Sigmoid colon (tissue), 6 donors: ENCODE measurements at regions not wholly inside any gene's neighbourhood (a gene's known extent, or its start where the extent isn't known, plus 50 kb on each side); places are given as distances from the start of the nearest gene placed in this dataset.

Source experiments
- DNase-seq: peaks from one replicate; pipeline ENCODE4 v3.0.0-alpha.2; 2019
- H3K27ac ChIP-seq, 4 donors: fragments of 200-600 bp; sonication (generic); one replicate each; pipeline ENCODE4 v1.5.1; 2016 to 2019; ENCODE audit warnings: mild to moderate bottlenecking in 1 of 4
- H3K27me3 ChIP-seq, 3 donors: fragments of 200-600 bp; sonication (generic); one replicate each; pipeline ENCODE4 v1.5.1; 2019; ENCODE audit warnings: mild to moderate bottlenecking in 1 of 3
- H3K36me3 ChIP-seq, 4 donors: fragments of 200-600 bp; sonication (generic); one replicate each; pipeline ENCODE4 v1.5.1; 2016 to 2019
- H3K4me1 ChIP-seq, 4 donors: fragments of 200-600 bp; sonication (generic); one replicate each; pipeline ENCODE4 v1.5.1; 2017 to 2019
- H3K4me3 ChIP-seq, 4 donors: fragments of 200-600 bp; sonication (generic); one replicate each; pipeline ENCODE4 v1.5.1; 2017 to 2019; ENCODE audit warnings: mild to moderate bottlenecking in 2 of 4, moderate library complexity in 1 of 4
- H3K9me3 ChIP-seq, 4 donors: fragments of 200-600 bp in 3 of 4; sonication (generic) in 3 of 4; one replicate each; pipeline versions ENCODE4 v1.5.1 to v1.6.1; 2013 to 2019
- EP300 ChIP-seq, 4 donors: sonication (generic); formaldehyde crosslinking; IDR thresholded peaks; one replicate each; pipeline ENCODE4 v1.6.1; 2017; ENCODE audit warnings: antibody characterized with exemption in 4 of 4
- POLR2A ChIP-seq, 2 donors: fragments of 450-650 bp; IDR thresholded peaks; one replicate each; pipeline ENCODE4 v1.6.1; 2016; ENCODE audit warnings: antibody characterized with exemption in 2 of 2, mild to moderate bottlenecking in 2 of 2, moderate library complexity in 2 of 2
- POLR2AphosphoS5 ChIP-seq, 4 donors: sonication (generic); formaldehyde crosslinking; IDR thresholded peaks; one replicate each; pipeline ENCODE4 v1.6.1; 2017; ENCODE audit warnings: antibody characterized with exemption in 4 of 4
- WGBS, 2 donors: extraction: QIAGEN DNeasy Blood & Tissue Kit; methylation state at CpG; one replicate each; pipeline ENCODE4 v1.1.7; 2013; 5-methylcytosine and 5-hydroxymethylcytosine counted together
- intact Hi-C: fragments of 100-400 bp; cut with DNase I; formaldehyde crosslinking; loops from one replicate; pipeline ENCODE4 v1.15.1; 2023
- TF ChIP-seq, protein P1 (sequence below), 4 experiments: fragments of 450-650 bp in 3 of 4; fragments of 200-600 bp in 1 of 4; IDR thresholded peaks; one replicate each; pipeline ENCODE4 v1.5.1; 2016 to 2019; ENCODE audit warnings: antibody characterized with exemption in 4 of 4, mild to moderate bottlenecking in 3 of 4, moderate library complexity in 2 of 4
- donor health status: healthy with polysubstance abuse.
- donor health status: healthy.

DNA sequence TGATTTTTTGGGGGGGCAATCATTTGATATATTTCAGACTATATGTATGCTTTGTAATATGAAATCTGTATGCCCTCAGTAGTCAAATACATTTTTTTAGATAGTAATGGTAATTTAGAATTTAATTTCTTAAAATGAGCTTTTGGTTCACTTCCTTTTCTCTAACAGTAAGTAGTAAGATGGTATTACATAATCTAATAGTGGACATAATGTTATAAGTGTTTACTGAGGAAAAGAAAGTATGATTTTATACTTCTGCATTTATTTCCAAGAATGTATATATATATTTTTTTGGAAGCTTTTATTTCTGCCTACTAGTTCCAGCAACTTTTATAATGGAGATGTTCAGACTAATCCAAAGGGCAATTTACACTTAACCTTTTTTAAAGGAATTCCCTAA lies 1450.7 kb upstream of the TENM3 start:
- H3K27ac ChIP-seq, result no peak overlapping the region
- no peaks in the 10 kb centered on the region for H3K9me3 ChIP-seq
- DNase-seq, result no peak
- TF ChIP-seq POLR2AphosphoS5 (IDR thresholded peaks at IDR 0.05) (no peak), EP300 (IDR thresholded peaks at IDR 0.05) (no peak), POLR2A (IDR thresholded peaks at IDR 0.05) (no peak)
- TF ChIP-seq, protein P1, sequence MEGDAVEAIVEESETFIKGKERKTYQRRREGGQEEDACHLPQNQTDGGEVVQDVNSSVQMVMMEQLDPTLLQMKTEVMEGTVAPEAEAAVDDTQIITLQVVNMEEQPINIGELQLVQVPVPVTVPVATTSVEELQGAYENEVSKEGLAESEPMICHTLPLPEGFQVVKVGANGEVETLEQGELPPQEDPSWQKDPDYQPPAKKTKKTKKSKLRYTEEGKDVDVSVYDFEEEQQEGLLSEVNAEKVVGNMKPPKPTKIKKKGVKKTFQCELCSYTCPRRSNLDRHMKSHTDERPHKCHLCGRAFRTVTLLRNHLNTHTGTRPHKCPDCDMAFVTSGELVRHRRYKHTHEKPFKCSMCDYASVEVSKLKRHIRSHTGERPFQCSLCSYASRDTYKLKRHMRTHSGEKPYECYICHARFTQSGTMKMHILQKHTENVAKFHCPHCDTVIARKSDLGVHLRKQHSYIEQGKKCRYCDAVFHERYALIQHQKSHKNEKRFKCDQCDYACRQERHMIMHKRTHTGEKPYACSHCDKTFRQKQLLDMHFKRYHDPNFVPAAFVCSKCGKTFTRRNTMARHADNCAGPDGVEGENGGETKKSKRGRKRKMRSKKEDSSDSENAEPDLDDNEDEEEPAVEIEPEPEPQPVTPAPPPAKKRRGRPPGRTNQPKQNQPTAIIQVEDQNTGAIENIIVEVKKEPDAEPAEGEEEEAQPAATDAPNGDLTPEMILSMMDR (IDR thresholded peaks at IDR 0.05), result no peak
- H3K36me3 ChIP-seq, result no peaks in the 10 kb centered on the region
- H3K4me3 ChIP-seq, result no peak overlapping the region
- H3K27me3 ChIP-seq, result no peaks in the 10 kb centered on the region
- H3K4me1 ChIP-seq, result no peaks in the 10 kb centered on the region
- intact Hi-C loops, result no loop called here

DNA sequence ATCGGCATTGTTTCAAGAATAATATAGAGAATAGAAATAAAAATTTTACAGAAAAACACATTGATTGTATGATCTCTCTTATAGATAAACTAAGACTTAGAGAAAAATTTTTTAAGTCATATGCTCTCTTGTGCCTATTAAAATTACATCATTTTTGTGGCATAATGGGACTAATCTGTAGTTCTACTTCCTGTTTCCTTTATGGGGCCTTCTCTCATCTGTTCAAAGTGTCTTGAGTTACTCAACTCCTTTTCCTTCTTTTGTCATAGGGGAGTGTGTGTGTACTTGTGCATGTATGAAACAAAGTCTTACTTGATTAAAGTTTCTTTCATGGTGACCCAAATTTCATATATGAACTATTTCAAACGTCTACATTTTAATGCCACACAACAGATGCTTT lies 1448.9 kb upstream of the TENM3 start:
- no peaks in the 10 kb centered on the region for H3K4me1 ChIP-seq
- H3K36me3 ChIP-seq, result no peaks in the 10 kb centered on the region
- TF ChIP-seq EP300 (IDR thresholded peaks at IDR 0.05) (no peak), POLR2A (IDR thresholded peaks at IDR 0.05) (no peak), POLR2AphosphoS5 (IDR thresholded peaks at IDR 0.05) (no peak)
- TF ChIP-seq, protein P1 (IDR thresholded peaks at IDR 0.05), result no peak
- intact Hi-C loops, result no loop called here
- no peak for DNase-seq
- whole genome bisulfite sequencing, 2 donors, result 72 to 80% methylated on average over 2 of the region's 2 CpGs
- H3K27me3 ChIP-seq, result no peaks in the 10 kb centered on the region
- no peak overlapping the region for H3K27ac ChIP-seq
- no peaks in the 10 kb centered on the region for H3K9me3 ChIP-seq
- no peak overlapping the region for H3K4me3 ChIP-seq

DNA sequence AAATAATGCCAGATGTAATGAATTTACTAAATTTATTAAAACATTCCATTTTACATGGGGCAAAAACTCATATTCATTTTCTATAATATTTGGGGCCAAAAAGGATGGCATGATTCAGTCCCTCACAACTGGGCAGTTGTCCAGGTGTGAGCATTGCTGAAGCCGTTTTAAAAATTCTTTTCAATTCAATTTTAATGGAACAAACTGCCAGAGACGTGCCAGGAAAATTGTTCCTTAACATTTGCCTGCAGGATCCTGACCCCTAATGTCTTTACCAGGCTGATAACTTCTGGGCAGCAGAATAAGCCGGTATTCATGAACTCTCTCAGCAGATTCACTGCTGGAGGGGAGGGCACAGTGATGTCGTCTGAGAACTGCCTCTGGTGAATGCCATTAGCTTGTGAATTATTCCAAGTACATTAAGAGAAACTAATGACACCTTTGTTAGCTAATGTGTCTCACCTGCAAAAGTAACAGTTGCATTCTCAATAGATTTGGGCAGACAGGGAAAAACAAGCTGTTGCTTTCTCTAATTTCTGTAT lies 1445.1 kb upstream of the TENM3 start:
- 63 to 64% methylated on average over 4 of the region's 4 CpGs for WGBS, 2 donors

DNA sequence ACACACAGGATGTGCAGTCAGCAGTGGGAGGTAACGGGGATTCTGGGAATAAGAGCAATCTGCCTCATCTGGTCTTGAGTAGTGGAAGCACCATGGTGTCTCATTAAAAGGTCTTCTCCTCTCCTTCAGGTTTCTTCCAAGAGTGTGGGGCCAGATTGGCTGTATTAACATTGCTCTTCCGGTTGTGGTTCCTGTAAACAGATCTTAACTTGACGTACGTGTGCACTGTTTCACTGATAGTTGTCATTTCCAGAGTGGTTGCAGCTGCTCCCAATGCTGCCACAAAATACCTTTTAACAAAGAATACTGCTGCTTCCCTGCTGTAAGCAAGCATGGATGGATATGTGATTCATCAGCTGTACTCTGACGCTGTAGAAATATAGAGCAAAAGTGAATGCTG lies 1443.4 kb upstream of the TENM3 start:
- 67 to 71% methylated on average over 5 of the region's 5 CpGs for whole genome bisulfite sequencing, 2 donors
- TF ChIP-seq POLR2AphosphoS5 (IDR thresholded peaks at IDR 0.05) (no peak), POLR2A (IDR thresholded peaks at IDR 0.05) (no peak), EP300 (IDR thresholded peaks at IDR 0.05) (no peak)
- TF ChIP-seq, protein P1 (IDR thresholded peaks at IDR 0.05), result no peak
- DNase-seq, result no peak
- Histone ChIP-seq H3K4me3 (no peak overlapping the region), H3K9me3 (no peaks in the 10 kb centered on the region), H3K27me3 (no peaks in the 10 kb centered on the region), H3K36me3 (no peaks in the 10 kb centered on the region), H3K27ac (no peak overlapping the region), H3K4me1 (no peaks in the 10 kb centered on the region)
- intact Hi-C loops, result no loop called here

More for the DNA sequence above, 1445.1 kb upstream of the TENM3 start:
- no peak overlapping the region for H3K27ac ChIP-seq
- TF ChIP-seq, protein P1 (IDR thresholded peaks at IDR 0.05), result no peak
- no peak for TF ChIP-seq POLR2AphosphoS5 (IDR thresholded peaks at IDR 0.05)
- no peak for TF ChIP-seq EP300 (IDR thresholded peaks at IDR 0.05)
- no peak for TF ChIP-seq POLR2A (IDR thresholded peaks at IDR 0.05)
- no peak for DNase-seq
- H3K36me3 ChIP-seq, result no peaks in the 10 kb centered on the region
- H3K4me1 ChIP-seq, result no peaks in the 10 kb centered on the region
- H3K4me3 ChIP-seq, result no peak overlapping the region
- H3K27me3 ChIP-seq, result no peaks in the 10 kb centered on the region
- intact Hi-C loops, result no loop called here
- no peaks in the 10 kb centered on the region for H3K9me3 ChIP-seq

DNA sequence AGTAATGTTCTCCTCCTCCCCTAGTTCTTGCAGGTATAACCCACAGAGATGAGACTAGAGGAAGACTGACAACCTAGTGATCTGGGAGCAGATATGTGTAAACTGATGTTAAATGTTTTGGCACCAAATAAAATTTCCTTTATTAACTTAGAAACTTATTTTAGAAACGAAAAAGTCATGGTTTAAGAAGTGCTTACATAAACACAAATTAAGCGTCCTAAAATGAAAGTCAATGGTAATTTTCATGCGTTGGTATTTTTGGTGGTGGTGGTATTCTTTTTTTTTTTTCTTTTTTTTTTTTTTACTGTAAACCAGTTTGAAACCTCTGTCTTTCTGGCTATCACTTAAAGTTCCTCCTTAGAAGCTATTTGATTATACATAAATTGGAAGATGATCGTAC lies 1438.1 kb upstream of the TENM3 start:
- no peaks in the 10 kb centered on the region for H3K36me3 ChIP-seq
- 84 to 86% methylated on average over 4 of the region's 4 CpGs for WGBS, 2 donors
- H3K4me1 ChIP-seq, result no peaks in the 10 kb centered on the region
- no peak overlapping the region for H3K4me3 ChIP-seq
- no peaks in the 10 kb centered on the region for H3K27me3 ChIP-seq
- TF ChIP-seq, protein P1 (IDR thresholded peaks at IDR 0.05), result no peak
- no peak for TF ChIP-seq POLR2A (IDR thresholded peaks at IDR 0.05)
- TF ChIP-seq EP300 (IDR thresholded peaks at IDR 0.05), result no peak
- TF ChIP-seq POLR2AphosphoS5 (IDR thresholded peaks at IDR 0.05), result no peak
- no peak for DNase-seq
- intact Hi-C loops, result no loop called here
- no peak overlapping the region for H3K27ac ChIP-seq
- no peaks in the 10 kb centered on the region for H3K9me3 ChIP-seq
